Inflammatory macrophage (primary cell): ENCODE measurements at regions not wholly inside any gene's neighbourhood (a gene's known extent, or its start where the extent isn't known, plus 50 kb on each side); places are given as distances from the start of the nearest gene placed in this dataset.
A peak's percentile ranks its signal among the peaks of the same experiment; 100 is the strongest.
"Not testable (repeated sequence)": the region's sequence is repeated elsewhere in the genome, so short reads cannot be mapped to it uniquely, and the experiment has no call there.

Source experiments
- DNase-seq, 2 donors: peaks; one replicate each; pipeline ENCODE4 v3.0.0-alpha.2; 2020 to 2022

GRCh38 chr6:135606392-135606791, 108.9 kb upstream of the AHI1 start:
- no peak for DNase-seq

DNA sequence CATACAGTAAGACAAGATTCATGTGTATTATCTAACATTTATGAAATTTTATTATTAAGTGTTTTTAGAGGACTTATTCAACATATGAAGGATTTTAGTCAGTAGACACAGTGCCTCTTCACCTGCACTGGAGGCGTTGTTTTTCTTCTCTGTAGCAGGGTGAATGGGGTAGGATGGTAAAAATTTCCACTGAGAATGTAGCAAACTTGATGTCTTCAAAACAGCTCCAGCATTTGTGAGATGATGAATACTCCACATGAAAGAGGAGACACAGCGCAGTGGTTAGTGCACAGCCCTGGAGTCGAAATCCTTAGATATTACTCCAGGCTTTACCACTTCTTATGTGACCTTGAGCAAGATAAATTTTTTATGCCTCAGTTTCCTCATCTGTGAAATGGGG, 110.5 kb upstream of the AHI1 start:
- DNase-seq = no peak

- not testable (repeated sequence) for DNase-seq
Observed at GRCh38 chr6:135610192-135610591, 112.7 kb upstream of the AHI1 start.

DNA sequence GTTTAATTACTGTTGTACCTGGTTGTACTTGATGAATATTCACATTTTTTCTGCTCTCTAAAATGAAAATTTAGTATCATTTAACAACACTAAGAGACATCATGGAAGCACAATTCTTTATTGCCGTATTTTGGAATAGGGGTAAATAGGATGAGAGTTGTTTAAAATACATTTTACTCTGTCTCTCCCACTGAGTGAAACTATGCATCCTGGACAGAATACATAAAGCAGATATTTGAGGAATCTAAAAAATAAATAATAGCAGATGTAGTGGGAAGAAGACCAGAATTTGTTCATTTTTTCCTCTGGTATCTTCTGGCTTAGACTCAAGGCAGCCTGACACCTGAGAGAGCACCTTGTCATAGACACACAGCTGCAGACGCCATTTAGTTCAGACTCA, 119.1 kb upstream of the AHI1 start:
- no peak for DNase-seq

- DNase-seq = no peak
Observed at GRCh38 chr6:135617222-135617621, 119.7 kb upstream of the AHI1 start.

GRCh38 chr6:135622081-135622480, 124.5 kb upstream of the AHI1 start:
- DNase-seq = no peak

- no peak for DNase-seq
Observed at GRCh38 chr6:135623979-135624378, 126.4 kb upstream of the AHI1 start.

DNA sequence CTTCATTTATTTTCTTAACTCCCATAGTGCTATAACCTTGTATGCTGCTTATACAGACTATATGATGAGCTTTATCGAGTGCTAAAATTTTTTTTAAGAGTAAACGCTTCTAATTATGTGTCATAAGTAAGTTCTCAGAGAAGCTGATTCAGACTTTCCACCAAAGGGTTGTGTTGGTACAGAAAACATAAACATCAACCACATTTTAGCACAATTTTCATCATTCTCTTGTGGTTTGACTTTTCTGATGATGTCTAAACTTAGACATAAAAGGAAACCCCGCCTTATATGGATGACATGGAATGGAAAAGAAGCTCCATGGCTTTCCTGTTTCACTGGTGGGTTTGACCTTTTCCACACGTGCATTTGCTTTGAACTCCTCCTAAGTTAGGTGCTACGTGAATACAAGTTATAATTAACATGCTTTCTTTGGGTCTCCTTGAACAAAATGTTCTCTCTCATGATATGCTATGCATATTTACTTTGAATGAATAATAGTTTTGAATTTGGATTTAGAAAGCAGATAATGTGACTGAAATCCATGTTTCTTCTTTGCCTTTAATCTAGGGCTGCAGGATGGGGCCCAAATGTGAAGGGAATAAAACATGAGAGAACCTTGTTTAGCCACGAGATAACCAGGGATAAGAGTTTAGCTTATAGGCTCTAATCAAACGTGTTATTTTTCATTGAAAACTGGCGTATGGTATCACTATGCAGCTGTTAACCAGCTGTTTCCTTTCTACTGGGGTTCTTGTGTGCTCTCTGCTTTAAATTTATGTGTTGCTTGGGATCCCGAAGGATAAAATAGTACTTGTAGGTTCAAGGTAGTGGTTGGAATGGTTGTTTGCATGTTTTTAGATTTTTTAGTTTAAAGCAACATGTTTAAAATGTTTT, 127.1 kb upstream of the AHI1 start:
- no peak for DNase-seq

GRCh38 chr6:135626001-135626400, 128.5 kb upstream of the AHI1 start:
- DNase-seq = not testable (repeated sequence)

GRCh38 chr6:135627092-135627715, 129.7 kb upstream of the AHI1 start:
- DNase-seq = no peak

DNA sequence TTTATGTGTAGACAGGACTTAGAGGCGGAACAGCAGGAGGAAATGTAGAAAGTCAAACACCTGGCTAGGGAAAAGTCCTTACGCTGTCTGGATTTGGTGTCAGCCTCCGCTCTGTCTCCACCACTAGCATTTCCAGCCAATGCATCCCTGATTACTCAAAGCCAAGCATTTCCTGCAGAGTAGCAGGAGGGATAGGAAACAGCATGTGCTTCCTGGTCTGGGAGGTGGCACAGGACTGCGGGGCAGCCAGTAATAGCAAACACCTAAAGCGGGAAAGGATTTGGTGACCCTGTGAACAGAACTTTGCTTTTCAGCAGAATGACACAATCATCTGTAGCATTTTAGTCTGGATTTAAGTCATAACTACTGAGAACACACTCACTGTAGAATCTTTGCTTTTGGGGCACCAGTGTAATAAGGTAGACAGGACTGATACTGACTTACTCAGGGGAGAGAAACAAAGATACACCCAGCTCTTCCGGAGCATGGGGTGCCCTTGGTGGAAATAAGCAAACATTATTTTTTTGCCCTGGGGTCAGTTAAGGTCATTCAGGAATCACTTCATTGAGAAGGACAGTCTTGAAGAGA, 133.3 kb upstream of the AHI1 start:
- DNase-seq = no peak

- DNase-seq = no peak
Observed at GRCh38 chr6:135631821-135632220, 134.3 kb upstream of the AHI1 start.

DNA sequence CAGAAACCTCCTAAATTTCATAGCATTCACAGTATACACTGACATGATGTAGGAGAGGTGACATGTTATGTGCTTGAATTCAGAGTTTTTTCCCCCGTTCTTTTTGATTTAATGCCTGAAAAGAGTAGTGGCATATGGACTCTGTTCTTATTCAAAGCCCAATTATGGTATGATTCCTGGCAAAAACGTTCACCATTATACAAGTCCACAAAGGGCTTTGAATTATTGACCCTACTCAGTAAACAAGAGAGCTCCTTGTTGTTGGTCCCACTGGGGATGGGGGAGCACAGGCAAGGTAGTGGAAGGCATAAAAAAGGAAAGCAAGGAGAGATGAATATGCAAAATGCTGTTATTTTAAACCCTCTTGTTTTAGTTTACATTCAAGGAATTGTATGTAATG, 136.0 kb upstream of the AHI1 start:
- DNase-seq = no peak

GRCh38 chr6:135637701-135638100, 140.2 kb upstream of the AHI1 start:
- DNase-seq = no peak

- no peak for DNase-seq
Observed at GRCh38 chr6:135638108-135638507, 140.6 kb upstream of the AHI1 start.

- no peak for DNase-seq
Observed at GRCh38 chr6:135640048-135640447, 142.5 kb upstream of the AHI1 start.

- DNase-seq = no peak
Observed at GRCh38 chr6:135640449-135641111, 143.0 kb upstream of the AHI1 start.

- no peak for DNase-seq
Observed at GRCh38 chr6:135642912-135643311, 145.4 kb upstream of the AHI1 start.

- DNase-seq = no peak
Observed at GRCh38 chr6:135644394-135644793, 146.9 kb upstream of the AHI1 start.

DNA sequence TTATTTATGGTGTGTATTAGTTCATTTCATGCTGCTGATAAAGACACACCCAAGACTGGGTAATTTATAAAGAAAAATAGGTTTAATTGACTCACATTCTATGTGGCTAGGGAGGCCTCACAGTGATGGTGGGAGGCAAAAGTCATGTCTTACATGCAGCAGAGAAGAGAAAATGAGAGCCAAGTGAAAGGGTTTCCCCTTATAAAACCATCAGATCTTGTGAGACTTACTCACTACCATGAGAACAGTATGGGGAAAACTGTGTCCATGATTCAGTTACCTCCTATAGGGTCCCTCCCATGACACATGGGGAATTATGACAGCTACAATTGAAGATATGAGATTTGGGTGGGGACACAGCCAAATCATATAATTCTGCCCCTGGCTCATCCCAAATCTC, 150.0 kb upstream of the AHI1 start:
- DNase-seq = no peak

- DNase-seq = peak in 1 of 2 donors; percentile 34
Observed at GRCh38 chr6:135651964-135652755, 154.6 kb upstream of the AHI1 start.

DNA sequence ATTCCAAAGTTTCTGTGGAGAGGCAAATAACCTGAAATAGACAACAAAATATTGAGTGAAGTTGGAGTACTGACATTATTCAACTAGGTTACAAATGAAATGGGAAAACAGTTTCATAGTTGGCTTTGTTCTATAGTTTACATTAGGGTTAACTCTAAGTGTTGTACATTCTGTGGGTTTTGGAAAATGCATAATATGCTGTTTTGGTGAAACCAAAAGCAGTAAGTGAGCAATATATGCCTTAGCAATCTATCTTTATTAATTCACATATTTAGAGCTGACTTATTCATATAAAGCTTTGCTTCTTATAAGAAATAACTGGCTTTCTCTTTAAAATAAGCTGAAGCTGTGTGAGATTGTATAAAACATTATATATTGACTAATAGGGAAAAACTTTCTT, 157.5 kb upstream of the AHI1 start:
- DNase-seq = no peak
